NCI-H1048 (cell line): ENCODE measurements at regions not wholly inside any gene's neighbourhood (a gene's known extent, or its start where the extent isn't known, plus 50 kb on each side); places are given as distances from the start of the nearest gene placed in this dataset.

Source experiments
- DNase-seq: peaks from one replicate; lab custom pipeline; 2025; lab: John Stamatoyannopoulos, UW

GRCh38 chr9:88034964-88035363 lies 60.6 kb upstream of the CDK20 start:
- DNase-seq = no peak

GRCh38 chr9:88033359-88033702 lies 59.0 kb upstream of the CDK20 start:
- no peak for DNase-seq

GRCh38 chr9:88028338-88028737 lies 54.0 kb upstream of the CDK20 start:
- DNase-seq = no peak

- DNase-seq = no peak
Measured at GRCh38 chr9:88026118-88026479, 51.8 kb upstream of the CDK20 start.

GRCh38 chr9:88025411-88026117 lies 51.2 kb upstream of the CDK20 start:
- DNase-seq = no peak

- DNase-seq = no peak
Measured at GRCh38 chr9:88024896-88025295, 50.6 kb upstream of the CDK20 start.
